GM19463 (cell line): ENCODE measurements at regions not wholly inside any gene's neighbourhood (a gene's known extent, or its start where the extent isn't known, plus 50 kb on each side); places are given as distances from the start of the nearest gene placed in this dataset.
"Not testable (repeated sequence)": the region's sequence is repeated elsewhere in the genome, so short reads cannot be mapped to it uniquely, and the experiment has no call there.

Experiments
- ATAC-seq: cut with Tn5 transposase; IDR thresholded peaks from one replicate; pipeline ENCODE4 v1.9.1; 2021; ENCODE audit warnings: mild to moderate bottlenecking, moderate library complexity; ENCODE audit not compliant: unreplicated experiment

- ATAC-seq: not testable (repeated sequence)
These were observed 1368.7 kb downstream of the CDH12 start for GRCh38 chr5:21484498-21484889.

GRCh38 chr5:21483790-21484497 is 1369.2 kb downstream of the CDH12 start:
- not testable (repeated sequence) for ATAC-seq

GRCh38 chr5:21482983-21483650 is 1370.0 kb downstream of the CDH12 start:
- ATAC-seq: not testable (repeated sequence)

- not testable (repeated sequence) for ATAC-seq
These were observed 1370.6 kb downstream of the CDH12 start for GRCh38 chr5:21482522-21482921.

GRCh38 chr5:21481320-21482270 is 1371.5 kb downstream of the CDH12 start:
- not testable (repeated sequence) for ATAC-seq

GRCh38 chr5:21480054-21480453 is 1373.1 kb downstream of the CDH12 start:
- not testable (repeated sequence) for ATAC-seq

- ATAC-seq: not testable (repeated sequence)
These were observed 1379.2 kb downstream of the CDH12 start for GRCh38 chr5:21473981-21474380.

- ATAC-seq: not testable (repeated sequence)
These were observed 1379.7 kb downstream of the CDH12 start for GRCh38 chr5:21473436-21473835.

GRCh38 chr5:21471691-21472090 is 1381.5 kb downstream of the CDH12 start:
- ATAC-seq: not testable (repeated sequence)

GRCh38 chr5:21469523-21470101 is 1383.5 kb downstream of the CDH12 start:
- ATAC-seq: not testable (repeated sequence)

GRCh38 chr5:21467544-21467943 is 1385.6 kb downstream of the CDH12 start:
- ATAC-seq: not testable (repeated sequence)

- ATAC-seq: not testable (repeated sequence)
These were observed 1393.4 kb downstream of the CDH12 start for GRCh38 chr5:21459744-21460073.

- no peak for ATAC-seq
These were observed 1400.7 kb downstream of the CDH12 start for GRCh38 chr5:21452449-21452848.

- ATAC-seq: no peak
These were observed 1420.5 kb downstream of the CDH12 start for GRCh38 chr5:21432646-21433045.

- ATAC-seq: no peak
These were observed 1428.2 kb downstream of the CDH12 start for GRCh38 chr5:21424907-21425306.

- no peak for ATAC-seq
These were observed 1431.4 kb upstream of the CDH18 start for GRCh38 chr5:21419383-21419782.

- ATAC-seq: not testable (repeated sequence)
These were observed 1414.1 kb upstream of the CDH18 start for GRCh38 chr5:21402089-21402488.

- ATAC-seq: no peak
These were observed 1410.5 kb upstream of the CDH18 start for GRCh38 chr5:21398511-21398910.

- ATAC-seq: peak; percentile 64
These were observed 1409.7 kb upstream of the CDH18 start for GRCh38 chr5:21397693-21398092.

- ATAC-seq: no peak
These were observed 1403.5 kb upstream of the CDH18 start for GRCh38 chr5:21391506-21391905.

GRCh38 chr5:21360754-21361153 is 1372.8 kb upstream of the CDH18 start:
- not testable (repeated sequence) for ATAC-seq
